Mucosa of rectum (tissue), 2 donors: ENCODE measurements at regions not wholly inside any gene's neighbourhood (a gene's known extent, or its start where the extent isn't known, plus 50 kb on each side); places are given as distances from the start of the nearest gene placed in this dataset.

Experiments used
- H3K27ac ChIP-seq, 2 donors: one replicate each; pipeline ENCODE4 v1.7.0; 2013; ENCODE audit warnings: inconsistent platforms in 2 of 2, low read depth in 2 of 2, low read length in 2 of 2
- H3K27me3 ChIP-seq, 2 donors: one replicate each; pipeline ENCODE4 v1.7.0; 2013; ENCODE audit warnings: low read length in 2 of 2; ENCODE audit not compliant: control insufficient read depth in 2 of 2, insufficient read depth in 2 of 2
- H3K36me3 ChIP-seq, 2 donors: one replicate each; pipeline ENCODE4 v1.7.0; 2013; ENCODE audit warnings: low read length in 2 of 2; ENCODE audit not compliant: control insufficient read depth in 2 of 2, insufficient read depth in 2 of 2
- H3K4me1 ChIP-seq, 2 donors: one replicate each; pipeline ENCODE4 v1.7.0; 2013; ENCODE audit warnings: low read length in 2 of 2, mild to moderate bottlenecking in 1 of 2; ENCODE audit not compliant: control insufficient read depth in 2 of 2, insufficient read depth in 2 of 2
- H3K4me3 ChIP-seq, 2 donors: one replicate each; pipeline ENCODE4 v1.7.0; 2013; ENCODE audit warnings: low read length in 2 of 2
- H3K9ac ChIP-seq, 2 donors: one replicate each; pipeline ENCODE4 v1.7.0; 2013; ENCODE audit warnings: low read length in 2 of 2, low read depth in 1 of 2, mild to moderate bottlenecking in 1 of 2
- H3K9me3 ChIP-seq, 2 donors: one replicate each; pipeline ENCODE4 v1.7.0; 2013; ENCODE audit warnings: low read length in 2 of 2; ENCODE audit not compliant: control insufficient read depth in 2 of 2
- donor health status: healthy.
- donor health status: Normal muscosa, but diverticular disease.

GRCh38 chr6:140134224-140134623 lies 759.8 kb upstream of the CITED2 start:
- Histone ChIP-seq H3K27me3 (no peaks in the 10 kb centered on the region), H3K4me3 (no peak overlapping the region), H3K36me3 (no peaks in the 10 kb centered on the region), H3K9me3 (no peaks in the 10 kb centered on the region), H3K27ac (no peak overlapping the region), H3K9ac (no peak overlapping the region), H3K4me1 (no peaks in the 10 kb centered on the region)

- peaks cover 0 to 3% of the 10 kb centered on the region in 2 donors for H3K4me1 ChIP-seq
- no peaks in the 10 kb centered on the region for H3K36me3 ChIP-seq
- no peaks in the 10 kb centered on the region for H3K27me3 ChIP-seq
- no peaks in the 10 kb centered on the region for H3K9me3 ChIP-seq
- no peak overlapping the region for H3K4me3 ChIP-seq
- H3K9ac ChIP-seq, result no peak overlapping the region
- H3K27ac ChIP-seq, result no peak overlapping the region
Measured at GRCh38 chr6:140130074-140130473, 755.6 kb upstream of the CITED2 start.

DNA sequence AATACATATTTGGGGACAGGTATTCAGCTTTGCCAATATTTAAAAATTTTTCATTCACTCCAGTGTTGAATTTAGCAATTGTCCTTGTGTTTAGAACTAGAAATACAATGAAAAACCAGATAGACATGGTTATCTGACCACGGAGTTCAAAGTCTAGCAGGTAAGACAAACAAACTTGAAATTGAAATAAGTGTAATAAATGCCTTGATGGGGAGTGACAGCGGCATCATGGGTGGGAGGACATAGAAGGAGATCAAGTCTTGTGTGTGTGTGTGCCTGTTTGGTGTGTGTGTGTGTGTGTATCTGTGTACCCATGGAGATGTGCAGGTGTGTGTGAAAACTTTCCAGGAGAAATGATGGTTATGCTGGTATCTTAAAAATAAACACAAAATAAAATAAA lies 750.0 kb upstream of the CITED2 start:
- Histone ChIP-seq H3K9ac (no peak overlapping the region), H3K27ac (no peak overlapping the region), H3K4me3 (no peak overlapping the region)

DNA sequence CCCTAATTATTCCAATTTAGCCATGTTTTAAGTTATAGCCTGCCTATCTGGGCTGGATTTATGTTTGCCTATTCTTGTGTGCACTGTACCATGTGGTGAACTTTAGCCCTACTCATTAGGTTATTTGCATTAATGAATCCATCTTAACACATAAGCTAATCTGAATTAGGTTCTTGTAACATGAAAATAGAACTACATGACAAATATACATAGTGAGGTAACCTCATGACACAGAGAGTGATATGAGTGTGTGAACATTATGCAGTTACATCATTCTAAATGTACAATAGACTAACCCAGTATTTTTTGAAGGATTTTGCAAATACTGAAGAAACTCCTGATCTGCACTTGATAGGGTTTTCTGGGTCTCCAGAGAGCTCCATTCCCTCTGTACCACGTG lies 733.7 kb upstream of the CITED2 start:
- Histone ChIP-seq H3K36me3 (no peaks in the 10 kb centered on the region), H3K4me3 (no peak overlapping the region), H3K27ac (no peak overlapping the region), H3K9me3 (no peaks in the 10 kb centered on the region), H3K27me3 (no peaks in the 10 kb centered on the region), H3K4me1 (no peaks in the 10 kb centered on the region), H3K9ac (no peak overlapping the region)

More for the DNA sequence above, 750.0 kb upstream of the CITED2 start:
- Histone ChIP-seq H3K27me3 (no peaks in the 10 kb centered on the region), H3K4me1 (peaks cover 2 to 4% of the 10 kb centered on the region in 2 donors), H3K9me3 (no peaks in the 10 kb centered on the region), H3K36me3 (no peaks in the 10 kb centered on the region)

- H3K27ac ChIP-seq, result no peak overlapping the region
- no peaks in the 10 kb centered on the region for H3K4me1 ChIP-seq
- no peak overlapping the region for H3K9ac ChIP-seq
- H3K4me3 ChIP-seq, result no peak overlapping the region
- no peaks in the 10 kb centered on the region for H3K36me3 ChIP-seq
- H3K27me3 ChIP-seq, result no peaks in the 10 kb centered on the region
- H3K9me3 ChIP-seq, result no peaks in the 10 kb centered on the region
Measured at GRCh38 chr6:140107216-140107615, 732.8 kb upstream of the CITED2 start.

- no peak overlapping the region for H3K4me3 ChIP-seq
- no peak overlapping the region for H3K27ac ChIP-seq
- no peaks in the 10 kb centered on the region for H3K9me3 ChIP-seq
- H3K9ac ChIP-seq, result no peak overlapping the region
- no peaks in the 10 kb centered on the region for H3K27me3 ChIP-seq
- no peaks in the 10 kb centered on the region for H3K4me1 ChIP-seq
- H3K36me3 ChIP-seq, result no peaks in the 10 kb centered on the region
Measured at GRCh38 chr6:140105857-140106256, 731.4 kb upstream of the CITED2 start.

- H3K27ac ChIP-seq, result no peak overlapping the region
Measured at GRCh38 chr6:140105241-140105640, 730.8 kb upstream of the CITED2 start.

DNA sequence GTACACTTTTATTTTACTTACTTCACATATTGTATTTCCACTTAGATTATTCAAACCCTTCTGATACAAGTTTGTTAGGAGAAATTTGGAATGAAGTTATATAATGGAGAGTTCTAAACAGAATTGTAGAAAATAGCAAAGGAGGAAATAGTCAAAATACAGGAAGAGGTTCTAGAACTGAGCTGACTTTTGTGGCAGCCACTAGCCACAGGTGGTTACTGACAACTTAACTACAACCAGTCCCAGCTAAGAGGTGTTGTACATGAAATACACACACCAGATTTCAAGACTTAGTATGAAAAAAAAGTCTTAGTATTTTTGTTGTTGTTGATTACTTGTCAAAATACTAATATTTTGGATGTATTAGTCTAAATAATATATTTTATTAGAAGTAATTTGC lies 727.4 kb upstream of the CITED2 start:
- no peaks in the 10 kb centered on the region for H3K27me3 ChIP-seq
- H3K9me3 ChIP-seq, result no peaks in the 10 kb centered on the region
- no peaks in the 10 kb centered on the region for H3K4me1 ChIP-seq
- no peak overlapping the region for H3K4me3 ChIP-seq
- no peaks in the 10 kb centered on the region for H3K36me3 ChIP-seq
- H3K27ac ChIP-seq, result no peak overlapping the region
- no peak overlapping the region for H3K9ac ChIP-seq

More at GRCh38 chr6:140105241-140105640, 730.8 kb upstream of the CITED2 start:
- H3K9me3 ChIP-seq, result no peaks in the 10 kb centered on the region
- H3K4me1 ChIP-seq, result no peaks in the 10 kb centered on the region
- H3K4me3 ChIP-seq, result no peak overlapping the region
- no peaks in the 10 kb centered on the region for H3K27me3 ChIP-seq
- no peaks in the 10 kb centered on the region for H3K36me3 ChIP-seq
- no peak overlapping the region for H3K9ac ChIP-seq

- H3K27ac ChIP-seq, result no peak overlapping the region
- H3K4me3 ChIP-seq, result no peak overlapping the region
- H3K9ac ChIP-seq, result no peak overlapping the region
- H3K4me1 ChIP-seq, result no peaks in the 10 kb centered on the region
- no peaks in the 10 kb centered on the region for H3K27me3 ChIP-seq
- no peaks in the 10 kb centered on the region for H3K36me3 ChIP-seq
- no peaks in the 10 kb centered on the region for H3K9me3 ChIP-seq
Measured at GRCh38 chr6:140101367-140101766, 726.9 kb upstream of the CITED2 start.

- Histone ChIP-seq H3K9ac (no peak overlapping the region), H3K4me3 (no peak overlapping the region), H3K4me1 (no peaks in the 10 kb centered on the region), H3K9me3 (no peaks in the 10 kb centered on the region), H3K27me3 (no peaks in the 10 kb centered on the region), H3K36me3 (no peaks in the 10 kb centered on the region), H3K27ac (no peak overlapping the region)
Measured at GRCh38 chr6:140095532-140095931, 721.1 kb upstream of the CITED2 start.

DNA sequence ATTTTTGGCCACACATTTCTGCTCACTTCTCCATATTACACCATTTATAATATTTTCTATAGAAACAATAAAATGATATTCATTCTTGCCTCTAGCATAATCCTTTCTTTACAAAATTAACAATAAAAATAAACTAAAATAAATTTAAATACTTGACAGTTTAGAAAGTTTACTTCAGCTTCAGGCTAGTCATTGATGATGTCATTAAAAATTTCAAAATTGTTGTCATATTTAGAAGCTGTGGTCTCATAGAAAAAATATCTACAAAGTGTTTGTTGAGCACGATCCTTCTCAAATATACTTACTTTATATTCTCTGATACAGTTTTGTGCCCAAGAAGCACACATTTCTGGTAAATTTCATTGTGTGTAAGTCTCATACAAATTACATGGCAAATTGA lies 717.4 kb upstream of the CITED2 start:
- Histone ChIP-seq H3K9ac (no peak overlapping the region), H3K27ac (no peak overlapping the region), H3K9me3 (no peaks in the 10 kb centered on the region), H3K4me1 (no peaks in the 10 kb centered on the region), H3K27me3 (no peaks in the 10 kb centered on the region), H3K36me3 (no peaks in the 10 kb centered on the region), H3K4me3 (no peak overlapping the region)
